Parathyroid adenoma (tissue), 2 donors: ENCODE measurements at regions not wholly inside any gene's neighbourhood (a gene's known extent, or its start where the extent isn't known, plus 50 kb on each side); places are given as distances from the start of the nearest gene placed in this dataset.

ENCODE experiments used
- H2AFZ ChIP-seq: fragments of 300-600 bp; sonication (generic); one replicate; pipeline ENCODE4 v1.7.0; 2017; ENCODE audit warnings: antibody characterized with exemption, mild to moderate bottlenecking
- H3K27ac ChIP-seq: fragments of 300-600 bp; sonication (generic); one replicate; pipeline ENCODE4 v1.7.0; 2017
- H3K27me3 ChIP-seq: fragments of 300-600 bp; sonication (generic); one replicate; pipeline ENCODE4 v1.7.0; 2017; ENCODE audit warnings: low read length; ENCODE audit not compliant: control insufficient read depth, insufficient read depth
- H3K36me3 ChIP-seq: fragments of 300-600 bp; sonication (generic); one replicate; pipeline ENCODE4 v1.7.0; 2017; ENCODE audit warnings: low read length; ENCODE audit not compliant: control insufficient read depth, insufficient read depth
- H3K4me1 ChIP-seq: fragments of 300-600 bp; sonication (generic); one replicate; pipeline ENCODE4 v1.7.0; 2017; ENCODE audit warnings: control low read depth
- H3K4me2 ChIP-seq: fragments of 300-600 bp; sonication (generic); one replicate; pipeline ENCODE4 v1.7.0; 2017; ENCODE audit warnings: low read length
- H3K4me3 ChIP-seq: fragments of 300-600 bp; sonication (generic); one replicate; pipeline ENCODE4 v1.7.0; 2017; ENCODE audit warnings: low read depth, low read length
- H3K79me2 ChIP-seq: fragments of 300-600 bp; sonication (generic); one replicate; pipeline ENCODE4 v1.7.0; 2017; ENCODE audit warnings: control low read depth
- H3K9ac ChIP-seq: fragments of 300-600 bp; sonication (generic); one replicate; pipeline ENCODE4 v1.7.0; 2017; ENCODE audit warnings: mild to moderate bottlenecking
- H3K9me3 ChIP-seq: fragments of 300-600 bp; sonication (generic); one replicate; pipeline ENCODE4 v1.7.0; 2017; ENCODE audit warnings: low read length; ENCODE audit not compliant: control insufficient read depth
- CTCF ChIP-seq: fragments of 300-600 bp; sonication (generic); IDR thresholded peaks from one replicate; pipeline ENCODE4 v1.7.0; 2017; ENCODE audit warnings: antibody characterized with exemption, mild to moderate bottlenecking
- donor health status: primary hyperparathyroidism.

- Histone ChIP-seq H3K4me3 (no peak overlapping the region), H3K9me3 (no peaks in the 10 kb centered on the region), H3K4me1 (no peaks in the 10 kb centered on the region), H3K27ac (no peak overlapping the region), H3K36me3 (no peaks in the 10 kb centered on the region), H2AFZ (no peak overlapping the region), H3K4me2 (no peak overlapping the region), H3K27me3 (no peaks in the 10 kb centered on the region), H3K9ac (no peak overlapping the region), H3K79me2 (no peaks in the 10 kb centered on the region)
- no peak for TF ChIP-seq CTCF
These were observed 62.5 kb upstream of the DNAH14 start for GRCh38 chr1:224866940-224867339.

GRCh38 chr1:224867715-224868114, 61.8 kb upstream of the DNAH14 start:
- no peak overlapping the region for H3K4me3 ChIP-seq
- no peak overlapping the region for H2AFZ ChIP-seq
- H3K27me3 ChIP-seq: no peaks in the 10 kb centered on the region
- H3K36me3 ChIP-seq: no peaks in the 10 kb centered on the region
- no peaks in the 10 kb centered on the region for H3K9me3 ChIP-seq
- no peak overlapping the region for H3K4me2 ChIP-seq
- no peak for TF ChIP-seq CTCF
- no peak overlapping the region for H3K27ac ChIP-seq
- no peaks in the 10 kb centered on the region for H3K4me1 ChIP-seq
- H3K79me2 ChIP-seq: no peaks in the 10 kb centered on the region
- no peak overlapping the region for H3K9ac ChIP-seq

- Histone ChIP-seq H3K36me3 (no peaks in the 10 kb centered on the region), H3K79me2 (no peaks in the 10 kb centered on the region), H3K4me2 (no peak overlapping the region), H3K9me3 (no peaks in the 10 kb centered on the region), H3K4me3 (no peak overlapping the region), H3K27ac (no peak overlapping the region), H3K4me1 (no peaks in the 10 kb centered on the region), H2AFZ (no peak overlapping the region), H3K9ac (no peak overlapping the region), H3K27me3 (no peaks in the 10 kb centered on the region)
- no peak for TF ChIP-seq CTCF
These were observed 56.5 kb upstream of the DNAH14 start for GRCh38 chr1:224872832-224873433.

- Histone ChIP-seq H3K9ac (no peak overlapping the region), H3K9me3 (no peaks in the 10 kb centered on the region), H3K4me3 (no peak overlapping the region), H2AFZ (no peak overlapping the region), H3K27me3 (no peaks in the 10 kb centered on the region), H3K27ac (no peak overlapping the region), H3K4me1 (no peaks in the 10 kb centered on the region), H3K36me3 (no peaks in the 10 kb centered on the region), H3K4me2 (no peak overlapping the region), H3K79me2 (no peaks in the 10 kb centered on the region)
- TF ChIP-seq CTCF: no peak
These were observed 55.8 kb upstream of the DNAH14 start for GRCh38 chr1:224873434-224874369.
